Mesothelial cell of epicardium (in vitro differentiated cells): ENCODE measurements at regions not wholly inside any gene's neighbourhood (a gene's known extent, or its start where the extent isn't known, plus 50 kb on each side); places are given as distances from the start of the nearest gene placed in this dataset.

Experiments
- DNase-seq, 2 experiments: peaks; one replicate each; pipeline ENCODE4 v3.0.0; 2021; ENCODE audit warnings: low spot score in 2 of 2; ENCODE audit not compliant: unreplicated experiment in 2 of 2
- H3K27ac Mint-ChIP-seq: 2 replicates; pipeline ENCODE4 v1.8.0; 2021; ENCODE audit warnings: mixed read lengths
- H3K27me3 Mint-ChIP-seq: 2 replicates; pipeline ENCODE4 v1.8.0; 2021; ENCODE audit warnings: low read depth, mixed read lengths
- H3K36me3 Mint-ChIP-seq: 2 replicates; pipeline ENCODE4 v1.8.0; 2021; ENCODE audit warnings: mixed read lengths
- H3K4me1 Mint-ChIP-seq: 2 replicates; pipeline ENCODE4 v1.8.0; 2021; ENCODE audit warnings: mixed read lengths
- H3K4me3 Mint-ChIP-seq: 2 replicates; pipeline ENCODE4 v1.8.0; 2021; ENCODE audit warnings: mild to moderate bottlenecking, moderate library complexity, mixed read lengths
- H3K9me3 Mint-ChIP-seq: 2 replicates; pipeline ENCODE4 v1.8.0; 2021; ENCODE audit warnings: mixed read lengths
- TF ChIP-seq, protein P1 (sequence below): fragments of 200-600 bp; sonication (generic); IDR thresholded peaks from one replicate; pipeline ENCODE4 v1.5.0; 2021; ENCODE audit warnings: antibody characterized with exemption; ENCODE audit not compliant: unreplicated experiment

DNA sequence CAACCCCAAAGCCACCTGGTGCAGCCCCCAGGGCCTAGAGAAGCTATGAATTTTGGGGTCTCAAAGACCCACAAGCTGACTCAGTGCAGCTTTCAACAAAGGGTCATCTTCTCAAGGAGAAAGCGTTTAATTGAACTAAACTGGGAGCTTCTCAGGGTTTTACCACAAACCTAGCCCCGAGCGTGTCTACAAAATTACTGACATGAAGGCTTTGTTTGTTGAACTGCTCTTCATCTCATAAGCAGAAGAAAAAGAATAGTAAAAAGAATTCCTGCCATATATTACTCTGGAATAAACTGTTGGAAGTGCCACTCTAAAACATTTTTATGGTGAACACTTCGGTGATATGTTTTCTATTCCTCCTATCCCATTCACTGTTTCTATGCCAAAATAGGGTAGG, 50.8 kb upstream of the INCENP start:
- H3K9me3 Mint-ChIP-seq = no peaks in the 10 kb centered on the region
- H3K4me1 Mint-ChIP-seq = no peaks in the 10 kb centered on the region
- TF ChIP-seq, protein P1, sequence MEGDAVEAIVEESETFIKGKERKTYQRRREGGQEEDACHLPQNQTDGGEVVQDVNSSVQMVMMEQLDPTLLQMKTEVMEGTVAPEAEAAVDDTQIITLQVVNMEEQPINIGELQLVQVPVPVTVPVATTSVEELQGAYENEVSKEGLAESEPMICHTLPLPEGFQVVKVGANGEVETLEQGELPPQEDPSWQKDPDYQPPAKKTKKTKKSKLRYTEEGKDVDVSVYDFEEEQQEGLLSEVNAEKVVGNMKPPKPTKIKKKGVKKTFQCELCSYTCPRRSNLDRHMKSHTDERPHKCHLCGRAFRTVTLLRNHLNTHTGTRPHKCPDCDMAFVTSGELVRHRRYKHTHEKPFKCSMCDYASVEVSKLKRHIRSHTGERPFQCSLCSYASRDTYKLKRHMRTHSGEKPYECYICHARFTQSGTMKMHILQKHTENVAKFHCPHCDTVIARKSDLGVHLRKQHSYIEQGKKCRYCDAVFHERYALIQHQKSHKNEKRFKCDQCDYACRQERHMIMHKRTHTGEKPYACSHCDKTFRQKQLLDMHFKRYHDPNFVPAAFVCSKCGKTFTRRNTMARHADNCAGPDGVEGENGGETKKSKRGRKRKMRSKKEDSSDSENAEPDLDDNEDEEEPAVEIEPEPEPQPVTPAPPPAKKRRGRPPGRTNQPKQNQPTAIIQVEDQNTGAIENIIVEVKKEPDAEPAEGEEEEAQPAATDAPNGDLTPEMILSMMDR = no peak
- DNase-seq = no peak
- H3K36me3 Mint-ChIP-seq = no peaks in the 10 kb centered on the region
- no peak overlapping the region for H3K27ac Mint-ChIP-seq
- no peaks in the 10 kb centered on the region for H3K27me3 Mint-ChIP-seq
- no peak overlapping the region for H3K4me3 Mint-ChIP-seq

DNA sequence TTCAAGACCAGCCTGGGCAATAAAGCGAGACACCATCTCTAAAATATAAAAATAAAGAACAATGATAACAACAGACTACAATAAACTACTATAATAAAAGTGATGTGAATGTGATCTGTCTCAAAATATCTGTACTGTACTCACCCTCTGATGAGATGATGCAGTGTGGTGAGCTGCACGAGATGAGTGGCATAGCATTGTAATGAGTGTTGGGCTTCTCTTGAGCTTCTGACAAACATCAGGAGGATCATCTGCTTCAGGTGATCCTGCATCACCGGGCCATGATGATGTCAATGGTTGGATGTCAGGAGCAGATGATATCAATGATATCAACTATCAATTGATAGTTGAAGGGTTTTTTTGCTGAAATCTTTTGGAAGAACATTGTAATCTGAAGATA, 52.4 kb upstream of the INCENP start:
- DNase-seq = no peak
- Mint-ChIP-seq H3K4me1 (no peaks in the 10 kb centered on the region), H3K36me3 (no peaks in the 10 kb centered on the region), H3K9me3 (no peaks in the 10 kb centered on the region), H3K27ac (no peak overlapping the region), H3K4me3 (no peak overlapping the region), H3K27me3 (no peaks in the 10 kb centered on the region)
- TF ChIP-seq, protein P1 = no peak

DNA sequence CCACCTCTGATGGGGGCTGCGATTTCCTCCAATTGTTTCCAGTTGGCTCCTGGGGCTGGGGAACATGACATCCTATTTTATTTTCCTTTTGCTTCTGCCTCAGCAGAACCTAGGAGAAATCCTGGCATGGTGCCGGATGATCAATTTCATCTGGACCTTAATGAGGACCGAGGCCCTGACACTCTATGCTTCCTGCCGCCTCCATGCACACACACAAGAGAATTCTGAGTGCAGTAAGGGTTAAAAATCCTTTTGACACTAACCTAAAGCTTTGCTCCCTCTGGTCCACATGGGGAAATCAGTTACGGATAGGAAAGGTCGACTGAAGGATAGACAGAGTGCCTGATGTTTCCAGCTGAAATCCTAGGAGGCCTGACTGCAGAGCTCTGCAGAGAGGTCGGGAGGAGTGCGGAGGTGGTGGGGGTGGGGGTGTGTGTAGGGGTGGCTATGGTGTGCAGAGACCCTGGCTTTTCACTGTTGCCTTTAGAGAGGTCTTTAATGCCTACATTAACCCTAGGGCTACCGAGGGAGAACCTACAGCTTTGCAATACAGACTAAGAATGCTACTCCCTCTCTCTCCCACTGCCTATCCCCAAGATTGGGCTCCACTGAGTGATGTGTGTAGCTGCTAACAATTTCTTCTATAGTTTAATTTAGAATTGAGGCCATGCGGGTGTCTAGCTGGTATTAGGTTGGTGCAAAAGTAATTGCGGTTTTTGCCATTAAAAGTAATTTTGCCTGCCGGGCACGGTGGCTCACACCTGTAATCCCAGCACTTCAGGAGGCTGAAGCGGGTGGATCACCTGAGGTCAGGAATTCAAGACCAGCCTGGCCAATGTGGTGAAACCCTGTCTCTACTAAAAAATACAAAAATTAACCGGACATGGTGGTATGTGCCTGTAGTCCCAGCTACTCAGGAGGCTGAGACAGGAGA, 53.6 kb upstream of the INCENP start:
- Mint-ChIP-seq H3K4me3 (no peak overlapping the region), H3K36me3 (no peaks in the 10 kb centered on the region), H3K27me3 (no peaks in the 10 kb centered on the region), H3K9me3 (no peaks in the 10 kb centered on the region), H3K4me1 (no peaks in the 10 kb centered on the region), H3K27ac (no peak overlapping the region)
- TF ChIP-seq, protein P1 = no peak
- DNase-seq = no peak

DNA sequence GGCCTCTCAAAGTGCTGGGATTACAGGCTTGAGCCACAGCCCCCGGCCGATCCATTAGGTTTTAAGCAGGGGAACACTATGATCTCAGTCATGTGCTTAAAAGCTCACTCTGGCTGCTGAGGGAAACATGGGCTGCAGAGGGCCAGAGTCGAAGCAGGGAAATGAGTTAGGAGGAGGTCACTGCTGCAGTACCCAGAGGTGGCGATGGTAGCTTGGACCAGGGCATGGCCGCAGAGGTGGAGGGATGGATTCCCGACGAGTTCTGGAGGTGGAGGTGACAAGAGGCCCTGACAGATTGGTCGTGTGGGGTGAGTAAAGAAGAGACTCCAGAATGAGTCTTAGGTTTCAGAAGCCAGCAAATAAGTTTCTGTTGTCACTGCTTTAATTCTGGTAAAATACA, 54.4 kb upstream of the INCENP start:
- Mint-ChIP-seq H3K4me3 (no peak overlapping the region), H3K4me1 (no peaks in the 10 kb centered on the region), H3K27me3 (no peaks in the 10 kb centered on the region), H3K36me3 (no peaks in the 10 kb centered on the region), H3K27ac (no peak overlapping the region), H3K9me3 (no peaks in the 10 kb centered on the region)
- no peak for DNase-seq
- TF ChIP-seq, protein P1 = no peak

DNA sequence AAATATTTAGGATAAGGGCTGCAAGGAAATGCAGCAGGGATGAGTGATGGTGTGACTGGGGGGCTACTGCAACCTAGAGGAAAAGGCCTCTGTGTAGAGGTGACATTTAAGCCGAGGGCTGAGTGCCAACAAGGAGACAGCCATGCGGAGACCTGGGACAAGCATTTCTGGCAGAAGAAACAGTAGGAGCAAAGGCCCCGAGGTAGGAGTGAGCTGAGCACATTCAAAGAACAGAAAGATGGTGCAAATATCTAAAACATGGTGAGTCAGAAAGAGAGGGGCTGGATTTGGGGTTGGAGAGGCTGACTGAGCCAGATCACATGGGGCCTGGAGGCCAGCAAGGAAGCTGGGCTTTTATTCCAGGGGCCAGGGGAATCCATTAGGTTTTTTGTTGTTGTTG, 55.1 kb upstream of the INCENP start:
- Mint-ChIP-seq H3K4me3 (no peak overlapping the region), H3K27ac (no peak overlapping the region), H3K27me3 (no peaks in the 10 kb centered on the region), H3K36me3 (no peaks in the 10 kb centered on the region), H3K4me1 (no peaks in the 10 kb centered on the region), H3K9me3 (no peaks in the 10 kb centered on the region)
- TF ChIP-seq, protein P1 = no peak
- no peak for DNase-seq
